ENCODE measurements at regions not wholly inside any gene's neighbourhood (a gene's known extent, or its start where the extent isn't known, plus 50 kb on each side); places are given as distances from the start of the nearest gene placed in this dataset.
A peak's percentile ranks its signal among the peaks of the same experiment; 100 is the strongest.
"Not testable (repeated sequence)": the region's sequence is repeated elsewhere in the genome, so short reads cannot be mapped to it uniquely, and the experiment has no call there.

DNA sequence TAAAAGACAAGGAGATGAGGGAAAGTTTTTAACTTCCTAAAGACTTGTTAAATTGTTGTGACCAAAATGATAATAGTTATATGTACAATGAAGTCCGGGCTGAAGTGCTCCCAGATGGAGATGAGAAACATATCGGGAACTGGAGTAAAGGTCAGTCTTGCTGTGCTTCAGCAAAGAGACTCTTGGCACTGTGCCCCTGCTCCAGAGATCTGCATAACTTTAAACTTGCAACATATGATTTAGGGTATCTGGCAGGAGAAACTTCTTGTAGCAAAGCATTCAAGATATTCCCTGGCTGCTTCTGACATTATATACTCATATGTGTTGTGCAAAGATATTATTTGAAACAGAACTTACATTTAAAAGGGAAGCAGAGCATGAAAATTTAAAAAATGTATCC is 786.6 kb upstream of the SLITRK6 start:
- peak; percentile 75 for DNase-seq

DNA sequence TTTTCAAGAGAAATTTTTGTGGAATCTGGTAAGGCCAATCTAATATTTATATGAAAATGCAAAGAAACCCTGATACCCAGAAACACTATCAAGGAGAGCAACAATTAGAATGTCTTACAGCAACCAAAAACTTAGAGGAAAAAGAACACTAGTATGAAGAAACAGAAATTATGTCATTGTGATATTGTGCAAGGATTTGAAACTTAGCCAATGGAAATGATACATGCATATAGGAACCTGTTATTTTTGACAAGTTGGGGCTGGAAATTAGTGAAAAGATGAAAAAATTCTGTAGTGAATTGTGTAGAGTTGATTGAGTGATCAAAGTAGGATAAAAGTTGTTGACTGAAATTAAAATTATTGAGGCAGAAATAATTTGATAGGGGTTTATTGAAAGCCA is 792.6 kb upstream of the SLITRK6 start:
- no peak for DNase-seq

DNA sequence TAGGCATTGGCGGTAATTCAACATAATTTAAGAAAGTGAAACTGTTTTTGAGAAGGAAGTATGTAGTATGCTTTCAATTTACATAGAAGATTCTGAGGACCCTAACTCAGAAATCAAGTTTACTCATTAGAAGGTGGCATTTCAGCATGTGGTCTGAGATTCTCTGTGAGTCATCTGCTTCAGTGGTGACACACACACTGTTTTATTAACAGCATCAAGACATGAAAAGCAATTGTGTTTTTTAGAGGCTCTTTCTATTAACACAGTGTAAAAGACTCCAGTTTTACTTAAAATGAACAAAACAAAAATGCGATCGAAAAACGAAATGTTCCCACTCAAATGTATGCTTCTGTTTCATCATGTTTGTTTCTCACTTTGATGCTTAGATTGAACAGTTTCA is 802.1 kb upstream of the SLITRK6 start:
- no peak for DNase-seq

- DNase-seq, result no peak
Measured at GRCh38 chr13:86606264-86606663, 807.0 kb upstream of the SLITRK6 start.

GRCh38 chr13:86608701-86609100 is 809.5 kb upstream of the SLITRK6 start:
- DNase-seq, result no peak

- no peak for DNase-seq
Measured at GRCh38 chr13:86633346-86633745, 834.1 kb upstream of the SLITRK6 start.

DNA sequence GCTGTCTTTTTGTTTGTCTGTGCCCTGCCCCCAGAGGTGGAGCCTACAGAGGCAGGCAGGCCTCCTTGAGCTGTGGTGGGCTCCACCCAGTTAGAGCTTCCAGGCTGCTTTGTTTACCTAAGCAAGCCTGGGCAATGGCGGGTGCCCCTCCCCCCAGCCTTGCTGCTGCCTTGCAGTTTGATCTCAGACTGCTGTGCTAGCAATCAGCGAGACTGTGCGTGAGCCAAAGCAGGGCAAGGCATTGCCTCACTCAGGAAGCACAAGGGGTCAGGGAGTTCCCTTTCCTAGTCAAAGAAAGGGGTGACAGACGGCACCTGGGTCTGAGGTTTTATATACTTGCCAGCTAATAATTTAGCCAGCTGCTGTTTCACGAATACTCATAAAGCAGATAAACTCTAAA is 852.0 kb upstream of the SLITRK6 start:
- not testable (repeated sequence) for DNase-seq

- no peak for DNase-seq
Measured at GRCh38 chr13:86653009-86653408, 853.8 kb upstream of the SLITRK6 start.

DNA sequence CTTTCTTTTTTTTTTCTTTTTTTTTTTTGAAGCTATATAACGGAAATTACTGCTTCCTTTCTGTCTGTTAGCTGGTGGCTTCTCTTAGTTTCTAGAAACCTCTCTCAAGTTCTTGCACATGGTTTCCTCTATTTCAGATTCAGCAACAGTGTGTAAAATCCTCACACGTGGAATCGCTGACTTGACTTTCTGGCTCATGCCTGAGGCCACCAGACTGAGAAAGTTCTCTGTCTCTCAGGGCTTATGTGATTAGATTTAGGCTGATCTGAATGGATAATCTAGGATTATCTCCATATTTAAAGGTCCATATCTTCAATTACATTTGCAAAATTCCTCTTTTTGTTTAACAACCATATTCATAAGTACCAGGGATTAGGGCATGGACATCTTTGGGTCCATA is 856.3 kb upstream of the SLITRK6 start:
- no peak for DNase-seq

DNA sequence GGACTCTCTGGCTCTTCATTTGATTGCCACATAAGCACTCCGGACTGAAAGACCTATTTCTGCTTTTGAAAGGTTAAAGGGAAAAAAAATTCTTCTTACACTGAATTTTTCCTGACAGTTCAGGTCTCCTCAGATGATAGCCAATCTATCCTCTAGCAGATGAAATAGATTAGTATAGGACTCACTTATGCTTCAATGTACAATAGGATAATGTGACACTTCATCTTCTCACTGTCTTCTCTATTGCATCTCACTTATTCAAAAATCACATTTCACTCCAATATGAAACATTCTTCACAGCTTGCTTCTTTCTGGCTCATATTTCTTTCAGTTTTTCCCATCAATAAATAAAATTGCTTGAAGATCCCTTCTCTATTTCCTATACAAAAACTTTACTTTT is 860.9 kb upstream of the SLITRK6 start:
- no peak for DNase-seq

DNA sequence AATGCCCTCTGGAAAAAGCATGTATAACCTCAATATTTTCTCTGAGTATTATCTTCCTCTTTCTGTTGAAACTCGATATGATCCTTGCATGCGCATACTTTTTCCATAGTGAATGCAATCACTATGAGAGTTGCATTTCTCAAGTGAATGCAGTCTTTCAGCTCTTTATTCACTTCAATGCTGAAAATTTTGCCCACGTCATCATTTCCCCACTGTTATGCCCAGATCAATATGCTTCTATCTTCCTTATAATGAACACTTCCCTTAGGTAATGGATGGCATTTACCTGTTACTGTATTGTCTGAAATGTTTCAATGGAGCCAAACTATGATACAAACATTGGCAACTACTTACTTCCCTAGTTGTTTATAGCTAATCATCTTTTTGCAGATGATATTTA is 866.6 kb upstream of the SLITRK6 start:
- no peak for DNase-seq

DNA sequence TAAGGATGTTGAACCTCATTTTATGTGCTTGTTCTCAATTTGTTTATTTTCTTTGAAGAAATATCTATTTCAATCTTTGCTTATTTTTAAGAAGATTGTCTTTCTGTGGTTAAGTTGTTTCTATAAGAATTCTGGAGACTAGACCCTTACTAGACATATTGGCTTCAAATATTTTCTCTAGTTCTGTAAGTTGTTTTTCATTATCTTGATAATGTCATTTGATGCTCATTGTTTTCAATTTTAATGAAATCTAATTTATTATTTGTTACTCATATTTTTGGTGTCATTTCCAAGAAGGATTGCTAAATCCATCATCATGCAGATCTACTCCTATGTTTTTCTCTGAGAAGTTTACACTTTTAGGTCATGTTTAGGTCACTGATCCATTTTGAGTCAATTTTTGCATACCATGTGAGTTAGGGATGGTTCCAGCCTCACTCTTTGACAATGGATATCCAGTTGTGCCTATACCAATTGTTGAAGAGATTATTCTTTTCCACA is 874.8 kb upstream of the SLITRK6 start:
- DNase-seq, result no peak

- DNase-seq, result no peak
Measured at GRCh38 chr13:86681223-86681622, 882.0 kb upstream of the SLITRK6 start.

DNA sequence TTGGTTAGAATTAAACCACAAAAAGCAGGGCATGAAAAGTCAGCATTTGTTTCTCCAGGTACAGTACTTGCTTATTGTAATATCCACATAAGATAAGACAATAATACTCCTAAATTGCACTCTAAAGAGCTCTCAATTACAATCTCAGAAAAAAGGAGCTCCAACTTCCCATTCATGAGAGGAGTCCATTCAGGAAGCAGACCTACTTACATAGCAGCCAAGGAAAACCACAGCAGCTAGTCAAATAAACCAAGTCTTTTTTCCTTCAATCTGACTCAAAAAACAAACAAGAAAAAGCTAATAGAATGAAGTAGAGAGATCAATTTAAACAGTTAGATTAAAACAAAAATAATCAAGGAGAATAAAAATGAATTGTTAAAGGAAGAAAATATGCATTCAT is 885.2 kb upstream of the SLITRK6 start:
- no peak for DNase-seq

GRCh38 chr13:86689911-86690310 is 890.7 kb upstream of the SLITRK6 start:
- no peak for DNase-seq

DNA sequence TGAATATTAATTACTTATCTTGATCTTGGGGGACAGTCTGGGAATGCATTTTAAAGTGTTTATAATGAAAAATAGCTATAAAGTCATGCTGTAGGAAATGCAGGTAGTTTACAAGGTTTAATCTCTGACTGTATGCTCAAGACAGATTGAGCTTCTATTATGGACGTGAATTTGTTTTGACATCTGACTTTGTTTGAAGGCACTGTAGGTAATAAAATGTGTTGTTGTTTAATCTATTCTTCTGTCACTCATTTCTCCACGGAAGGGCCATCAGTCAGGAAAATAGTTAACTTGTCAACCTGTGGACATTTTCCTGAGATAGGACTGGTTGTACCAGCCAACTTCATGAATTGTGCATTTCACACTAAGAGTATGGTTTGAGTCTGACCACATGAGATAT is 893.1 kb upstream of the SLITRK6 start:
- DNase-seq, result no peak

DNA sequence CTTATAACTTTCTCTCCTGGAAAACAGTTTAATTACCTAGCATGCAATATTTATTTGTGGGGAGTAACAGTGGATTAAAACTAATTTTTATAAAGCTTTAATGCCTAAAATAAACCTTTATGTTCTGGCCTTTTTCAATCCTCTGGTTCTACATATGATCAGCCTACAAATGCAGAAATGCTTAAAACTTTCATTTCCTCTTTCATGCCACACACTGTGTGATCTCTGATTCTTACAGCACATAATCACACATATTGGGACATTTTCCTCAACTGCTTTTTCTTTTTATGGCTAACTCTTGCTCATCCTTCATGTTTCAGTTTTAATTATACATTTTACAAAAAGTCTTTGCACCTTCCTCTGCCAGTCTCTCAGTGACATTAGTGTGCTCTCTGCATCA is 910.8 kb upstream of the SLITRK6 start:
- DNase-seq, result no peak

DNA sequence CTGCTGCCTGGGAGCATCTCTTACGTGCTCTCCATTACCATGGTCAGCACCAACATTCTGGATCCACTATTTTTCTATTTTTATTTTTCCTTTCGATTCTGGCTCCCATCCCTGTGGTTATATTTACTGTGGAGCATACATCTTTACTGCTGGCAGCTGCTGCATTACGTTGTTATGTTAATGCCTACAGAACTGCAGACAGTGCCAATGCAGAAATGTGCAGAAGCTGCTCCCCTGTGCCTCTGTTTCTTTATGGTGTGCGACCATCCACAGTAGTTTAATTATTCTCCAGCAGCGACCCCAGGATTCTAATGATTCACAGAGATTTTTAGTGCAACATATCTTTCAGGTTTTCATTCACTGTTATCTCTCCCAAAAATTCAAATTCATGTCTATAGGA is 911.7 kb upstream of the SLITRK6 start:
- DNase-seq, result no peak

- DNase-seq, result no peak
Measured at GRCh38 chr13:86714495-86714894, 915.3 kb upstream of the SLITRK6 start.

GRCh38 chr13:86725105-86725504 is 925.9 kb upstream of the SLITRK6 start:
- no peak for DNase-seq

- DNase-seq, result no peak
Measured at GRCh38 chr13:86729206-86729605, 930.0 kb upstream of the SLITRK6 start.

DNA sequence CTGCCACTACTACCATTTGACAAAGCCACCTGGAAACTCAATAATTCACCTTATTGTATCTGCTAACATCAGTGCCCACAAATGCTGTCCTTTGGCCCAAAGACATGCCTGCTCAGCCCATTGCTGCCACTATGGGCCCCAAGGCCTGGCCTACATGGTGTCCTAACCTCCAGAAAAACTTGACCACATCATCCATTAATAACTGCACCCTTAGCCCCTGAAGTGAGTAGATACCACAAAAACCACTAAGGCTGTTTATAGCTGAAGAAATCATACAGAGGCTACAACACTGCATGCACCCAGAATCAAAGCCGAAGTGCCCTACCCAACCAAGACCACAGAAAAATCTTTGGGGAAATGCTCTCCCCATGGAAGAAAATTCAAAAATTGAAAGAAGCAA is 932.8 kb upstream of the SLITRK6 start:
- DNase-seq, result no peak

DNA sequence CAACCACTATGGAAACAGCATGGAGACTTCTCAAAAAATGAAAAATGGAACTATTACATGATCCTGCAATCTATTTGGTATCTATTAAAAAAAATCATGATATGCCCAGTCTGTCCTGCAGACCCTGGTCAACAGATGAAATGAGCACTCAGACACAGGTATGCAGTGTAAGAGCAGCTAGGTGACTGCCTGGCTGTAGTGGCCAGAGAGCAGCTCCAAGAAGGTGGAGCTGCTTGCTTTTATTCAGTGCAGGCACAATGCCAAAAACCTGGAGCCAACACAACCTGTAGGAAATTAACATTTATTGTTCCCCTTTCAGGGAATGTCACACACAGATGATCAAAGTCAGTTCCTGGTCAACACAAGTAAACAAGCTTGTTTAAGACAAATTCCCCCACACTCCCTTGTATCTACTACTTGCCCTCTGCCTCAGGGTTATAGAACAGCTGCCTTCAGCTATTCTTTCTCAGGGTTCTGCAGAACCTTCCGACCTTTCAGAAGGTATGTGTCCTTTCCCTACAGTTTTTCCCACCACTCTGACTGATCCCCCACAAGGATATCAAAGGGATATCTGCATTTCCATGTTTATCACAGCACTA is 933.7 kb upstream of the SLITRK5 start:
- no peak for DNase-seq

DNA sequence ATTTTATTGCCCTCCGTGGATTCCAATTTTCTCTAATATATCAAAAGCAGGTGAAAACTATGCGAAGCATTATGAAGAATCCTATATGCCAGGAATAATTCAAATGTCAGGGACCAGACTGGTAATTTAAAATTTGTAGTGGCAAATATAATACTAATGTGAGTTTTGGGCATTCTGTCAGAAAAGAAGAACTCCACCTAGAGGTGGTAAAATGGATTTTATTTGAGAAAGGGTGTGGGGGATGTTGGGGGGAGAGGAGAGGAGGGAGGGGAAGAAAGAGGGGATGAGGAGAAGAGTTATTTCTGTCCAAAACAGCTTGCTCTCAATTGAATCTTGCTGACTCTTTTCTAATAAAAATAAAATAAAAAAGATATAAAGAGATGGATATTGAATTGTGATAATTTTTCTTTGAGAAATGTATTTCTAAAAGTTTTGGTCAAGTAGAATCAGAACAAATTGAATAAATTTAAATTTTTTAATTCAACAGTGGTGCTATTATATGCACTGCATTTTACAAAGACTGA is 929.3 kb upstream of the SLITRK5 start:
- no peak for DNase-seq

DNA sequence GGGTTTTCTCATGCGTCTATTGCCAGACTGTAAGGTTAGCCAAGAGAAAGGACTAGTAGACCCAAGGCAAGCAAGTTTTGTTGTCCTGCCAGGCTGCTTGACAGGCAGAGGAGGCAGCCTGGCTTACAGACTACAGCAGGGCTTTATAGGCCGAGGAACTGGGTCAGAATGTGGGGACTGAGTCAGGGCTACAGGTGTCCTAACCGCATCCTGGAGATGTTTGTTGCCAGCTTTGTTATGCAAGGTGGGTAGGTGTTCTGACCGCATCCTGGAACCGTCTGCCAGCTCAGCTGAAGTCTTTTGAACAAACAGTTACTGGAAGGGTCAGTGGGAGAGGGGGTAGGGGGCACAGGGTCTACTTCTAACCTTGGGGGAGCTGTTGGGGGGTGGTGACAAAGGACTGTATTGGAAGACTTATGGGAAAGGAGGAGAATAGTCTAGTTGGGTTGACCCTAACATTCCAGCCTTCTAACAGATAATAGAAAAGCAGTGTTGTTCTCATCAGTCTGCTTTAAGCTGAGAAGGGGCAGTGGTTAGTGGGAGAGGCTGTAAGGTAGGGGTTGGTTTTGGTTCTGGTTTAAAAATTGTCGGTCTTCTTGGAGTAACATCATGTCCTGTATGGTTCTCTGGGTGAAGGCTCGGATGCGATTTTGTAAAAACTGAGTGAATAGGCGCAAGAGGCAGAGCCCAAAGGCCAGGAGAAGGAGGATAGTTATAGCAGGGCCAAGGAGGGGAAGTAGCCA is 913.8 kb upstream of the SLITRK5 start:
- no peak for DNase-seq

Measured in right forelimb (tissue), 1 donor.